Neural progenitor cell (in vitro differentiated cells): ENCODE measurements at regions not wholly inside any gene's neighbourhood (a gene's known extent, or its start where the extent isn't known, plus 50 kb on each side); places are given as distances from the start of the nearest gene placed in this dataset. TPM values are rescaled to one million over a fixed set of nuclear protein-coding genes. Genes with fewer than 3 reads are reported as not detected.

Source experiments
- DNase-seq: peaks from one replicate; pipeline ENCODE4 v3.0.0-alpha.2; 2016; ENCODE audit warnings: low spot score
- H2AFZ ChIP-seq: fragments of 200-600 bp; sonication (generic); replicated peaks from 2 replicates; pipeline ENCODE4 v1.6.1; 2016; ENCODE audit warnings: antibody characterized with exemption
- H3F3A ChIP-seq: fragments of 200-600 bp; sonication (generic); 2 replicates; pipeline ENCODE4 v1.6.1; 2016; ENCODE audit warnings: antibody characterized with exemption, low read depth
- H3K27ac ChIP-seq: fragments of 200-600 bp; sonication (generic); 2 replicates; pipeline ENCODE4 v1.5.1; 2016; ENCODE audit warnings: mild to moderate bottlenecking
- H3K27me3 ChIP-seq: fragments of 200-600 bp; sonication (generic); 2 replicates; pipeline ENCODE4 v1.6.1; 2016; ENCODE audit warnings: mild to moderate bottlenecking, moderate library complexity
- H3K36me3 ChIP-seq: fragments of 200-600 bp; sonication (generic); 2 replicates; pipeline ENCODE4 v1.5.1; 2016
- H3K4me1 ChIP-seq: fragments of 200-600 bp; sonication (generic); 2 replicates; pipeline ENCODE4 v1.6.1; 2016; ENCODE audit warnings: mixed run types
- H3K4me2 ChIP-seq: fragments of 200-600 bp; sonication (generic); 2 replicates; pipeline ENCODE4 v1.6.1; 2016
- H3K4me3 ChIP-seq: fragments of 200-600 bp; sonication (generic); 2 replicates; pipeline ENCODE4 v1.5.1; 2016
- H3K79me2 ChIP-seq: fragments of 200-600 bp; sonication (generic); 2 replicates; pipeline ENCODE4 v1.6.1; 2016; ENCODE audit warnings: low read depth
- H3K9ac ChIP-seq: fragments of 200-600 bp; sonication (generic); 2 replicates; pipeline ENCODE4 v1.6.1; 2016
- H3K9me3 ChIP-seq: fragments of 200-600 bp; sonication (generic); 2 replicates; pipeline ENCODE4 v1.5.1; 2016; ENCODE audit warnings: low read depth
- H4K20me1 ChIP-seq: fragments of 200-600 bp; sonication (generic); 2 replicates; pipeline ENCODE4 v1.6.1; 2016; ENCODE audit warnings: low read depth
- H3K27ac Mint-ChIP-seq: 3 replicates; pipeline ENCODE4 v1.8.0; 2021; ENCODE audit warnings: mixed read lengths
- H3K27me3 Mint-ChIP-seq: 2 replicates; pipeline ENCODE4 v1.8.0; 2022; ENCODE audit warnings: low read depth, mild to moderate bottlenecking, inconsistent platforms, moderate library complexity, mixed read lengths; ENCODE audit not compliant: insufficient read depth
- H3K36me3 Mint-ChIP-seq: 3 replicates; pipeline ENCODE4 v1.8.0; 2021; ENCODE audit warnings: mixed read lengths
- H3K4me1 Mint-ChIP-seq: 3 replicates; pipeline ENCODE4 v1.8.0; 2021; ENCODE audit warnings: mixed read lengths
- H3K4me3 Mint-ChIP-seq: 3 replicates; pipeline ENCODE4 v1.8.0; 2021; ENCODE audit warnings: mild to moderate bottlenecking, moderate library complexity, mixed read lengths
- H3K9me3 Mint-ChIP-seq: 3 replicates; pipeline ENCODE4 v1.8.0; 2020; ENCODE audit warnings: mixed read lengths
- CTCF ChIP-seq: fragments of 200-600 bp; sonication (generic); IDR thresholded peaks from 2 replicates; pipeline ENCODE4 v1.5.1; 2017; ENCODE audit warnings: antibody characterized with exemption, mild to moderate bottlenecking
- EZH2 ChIP-seq: fragments of 200-600 bp; sonication (generic); IDR thresholded peaks from 2 replicates; pipeline ENCODE4 v1.6.1; 2017; ENCODE audit warnings: antibody characterized with exemption, mild to moderate bottlenecking, moderate library complexity
- EZH2phosphoT487 ChIP-seq: fragments of 200-600 bp; sonication (generic); IDR thresholded peaks from 2 replicates; pipeline ENCODE4 v1.6.1; 2017; ENCODE audit warnings: antibody characterized with exemption
- small RNA-seq: library from RNA; depleted of rRNA; stranded (forward); fragments of <200 nt; gene quantifications from one replicate; pipeline ENCODE3, GENCODE V24; 2015

- Mint-ChIP-seq H3K4me3 (no peak overlapping the region), H3K36me3 (no peaks in the 10 kb centered on the region), H3K27me3 (no peaks in the 10 kb centered on the region), H3K9me3 (no peaks in the 10 kb centered on the region), H3K4me1 (no peaks in the 10 kb centered on the region), H3K27ac (no peak overlapping the region)
- Histone ChIP-seq H3K4me3 (no peak overlapping the region), H4K20me1 (no peaks in the 10 kb centered on the region), H3K4me2 (no peak overlapping the region), H3K79me2 (no peaks in the 10 kb centered on the region), H3K27ac (no peak overlapping the region), H3K9me3 (no peaks in the 10 kb centered on the region), H3K4me1 (no peaks in the 10 kb centered on the region), H2AFZ (peak overlapping the region; percentile 42), H3F3A (no peaks in the 10 kb centered on the region), H3K36me3 (no peaks in the 10 kb centered on the region), H3K27me3 (no peaks in the 10 kb centered on the region), H3K9ac (no peak overlapping the region)
- DNase-seq = no peak
- TF ChIP-seq EZH2phosphoT487 (no peak), CTCF (no peak), EZH2 (no peak)
These were observed 270.2 kb upstream of the IMPG1 start for GRCh38 chr6:76342611-76343160.

DNA sequence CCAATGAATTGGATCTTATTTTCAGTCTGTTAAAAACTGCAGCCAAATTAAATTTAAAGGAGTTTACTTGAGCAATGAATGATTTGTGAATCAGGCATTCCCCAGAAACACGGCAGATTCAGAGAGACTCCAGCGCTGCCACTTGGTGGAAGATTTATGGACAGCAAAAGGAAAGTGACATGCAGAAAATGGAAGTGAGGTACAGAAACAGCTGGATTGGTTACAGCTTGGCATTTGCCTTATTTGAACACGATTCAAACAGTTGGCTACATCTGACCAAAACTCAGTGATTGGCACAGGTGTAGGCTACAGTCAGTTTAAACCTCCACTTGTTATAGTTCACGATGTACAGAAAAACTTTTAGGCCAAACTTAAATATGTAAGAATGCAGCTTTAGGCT lies 257.6 kb upstream of the IMPG1 start:
- no peaks in the 10 kb centered on the region for H3K36me3 Mint-ChIP-seq
- H3K4me1 Mint-ChIP-seq = no peaks in the 10 kb centered on the region
- no peaks in the 10 kb centered on the region for H3K9me3 Mint-ChIP-seq
- Histone ChIP-seq H3K9me3 (no peaks in the 10 kb centered on the region), H2AFZ (no peak overlapping the region), H3K4me3 (no peak overlapping the region), H4K20me1 (no peaks in the 10 kb centered on the region), H3K79me2 (no peaks in the 10 kb centered on the region), H3K9ac (no peak overlapping the region), H3K4me2 (no peak overlapping the region), H3K36me3 (no peaks in the 10 kb centered on the region), H3K27ac (no peak overlapping the region), H3K4me1 (peaks cover 5% of the 10 kb centered on the region), H3F3A (no peaks in the 10 kb centered on the region), H3K27me3 (no peaks in the 10 kb centered on the region)
- H3K27me3 Mint-ChIP-seq = no peaks in the 10 kb centered on the region
- H3K27ac Mint-ChIP-seq = no peak overlapping the region
- no peak for DNase-seq
- TF ChIP-seq CTCF (no peak), EZH2 (no peak), EZH2phosphoT487 (no peak)
- H3K4me3 Mint-ChIP-seq = no peak overlapping the region

GRCh38 chr6:76326871-76327270 lies 254.4 kb upstream of the IMPG1 start:
- Histone ChIP-seq H3K79me2 (no peaks in the 10 kb centered on the region), H3K4me2 (no peak overlapping the region), H3F3A (no peaks in the 10 kb centered on the region), H3K4me3 (no peak overlapping the region), H3K27me3 (no peaks in the 10 kb centered on the region), H4K20me1 (no peaks in the 10 kb centered on the region), H3K27ac (no peak overlapping the region), H3K9me3 (no peaks in the 10 kb centered on the region), H3K36me3 (no peaks in the 10 kb centered on the region), H3K9ac (no peak overlapping the region), H2AFZ (no peak overlapping the region), H3K4me1 (peaks cover 5% of the 10 kb centered on the region)
- Mint-ChIP-seq H3K36me3 (no peaks in the 10 kb centered on the region), H3K27ac (no peak overlapping the region), H3K4me3 (no peak overlapping the region), H3K4me1 (no peaks in the 10 kb centered on the region), H3K27me3 (no peaks in the 10 kb centered on the region), H3K9me3 (no peaks in the 10 kb centered on the region)
- DNase-seq = no peak
- TF ChIP-seq EZH2phosphoT487 (no peak), EZH2 (no peak), CTCF (no peak)

Small RNA genes in the stretch of these regions (small RNA-seq; reads per million reads assigned to genes)
- gene AL365222.1 (not detected), gene RNU6-261P (not detected), gene RNU6-84P (not detected)
